GM12865 (cell line): ENCODE measurements at regions not wholly inside any gene's neighbourhood (a gene's known extent, or its start where the extent isn't known, plus 50 kb on each side); places are given as distances from the start of the nearest gene placed in this dataset.

Experiments used
- DNase-seq: peaks from one replicate; pipeline ENCODE4 v3.0.0; 2010; ENCODE audit warnings: low read depth
- H3K4me3 ChIP-seq: 2 replicates; pipeline ENCODE4 v1.5.1; 2011; ENCODE audit warnings: mild to moderate bottlenecking, low read depth, low read length, control low read depth
- CTCF ChIP-seq: IDR thresholded peaks from 2 replicates; pipeline ENCODE4 v1.5.1; 2011; ENCODE audit warnings: low read length, control low read depth, low read depth, inconsistent platforms; ENCODE audit not compliant: insufficient read depth; ENCODE audit errors: missing control alignments

- no peak for DNase-seq
- no peak for TF ChIP-seq CTCF
- H3K4me3 ChIP-seq, result no peak overlapping the region
These were observed 324.9 kb downstream of the NPR3 start for GRCh38 chr5:33035851-33036527.

- DNase-seq, result no peak
- TF ChIP-seq CTCF, result no peak
- H3K4me3 ChIP-seq, result no peak overlapping the region
These were observed 326.0 kb downstream of the NPR3 start for GRCh38 chr5:33037076-33037475.

GRCh38 chr5:33041586-33041985 is 330.5 kb downstream of the NPR3 start:
- TF ChIP-seq CTCF, result no peak
- no peak for DNase-seq

GRCh38 chr5:33043343-33043997 is 332.3 kb downstream of the NPR3 start:
- no peak for TF ChIP-seq CTCF
- no peak overlapping the region for H3K4me3 ChIP-seq
- DNase-seq, result no peak

More at GRCh38 chr5:33041586-33041985, 330.5 kb downstream of the NPR3 start:
- H3K4me3 ChIP-seq, result no peak overlapping the region

GRCh38 chr5:33046091-33046490 is 335.0 kb downstream of the NPR3 start:
- no peak for TF ChIP-seq CTCF
- no peak for DNase-seq
- no peak overlapping the region for H3K4me3 ChIP-seq

- no peak for DNase-seq
- no peak overlapping the region for H3K4me3 ChIP-seq
These were observed 337.2 kb downstream of the NPR3 start for GRCh38 chr5:33048315-33048714.

More at GRCh38 chr5:33048315-33048714, 337.2 kb downstream of the NPR3 start:
- TF ChIP-seq CTCF, result no peak
